Spleen (tissue), 11 donors: ENCODE measurements at regions not wholly inside any gene's neighbourhood (a gene's known extent, or its start where the extent isn't known, plus 50 kb on each side); places are given as distances from the start of the nearest gene placed in this dataset.

Experiments
- DNase-seq: peaks from one replicate; pipeline ENCODE4 v3.0.0-alpha.2; 2020
- H3K27ac ChIP-seq, 8 donors: fragments of 200-600 bp; sonication (generic) in 7 of 8; 1 replicate in 4 of 8; 2 replicates in 4 of 8; pipeline versions ENCODE4 v1.5.0 to v1.8.0; 2016 to 2021; ENCODE audit warnings: inconsistent platforms in 4 of 8, mild to moderate bottlenecking in 4 of 8, moderate library complexity in 1 of 8
- H3K27me3 ChIP-seq, 7 donors: fragments of 200-600 bp; sonication (generic) in 6 of 7; replicated peaks in 1 of 7; 1 replicate in 4 of 7; 2 replicates in 3 of 7; pipeline versions ENCODE4 v1.5.0 to v1.8.0; 2016 to 2021; ENCODE audit warnings: inconsistent platforms in 3 of 7, mild to moderate bottlenecking in 1 of 7
- H3K36me3 ChIP-seq, 6 donors: fragments of 200-600 bp; sonication (generic) in 5 of 6; 1 replicate in 4 of 6; 2 replicates in 2 of 6; pipeline versions ENCODE4 v1.5.0 to v1.8.0; 2016 to 2021; ENCODE audit warnings: inconsistent platforms in 2 of 6
- H3K4me1 ChIP-seq, 6 donors: fragments of 200-600 bp; sonication (generic) in 5 of 6; 1 replicate in 3 of 6; 2 replicates in 3 of 6; pipeline versions ENCODE4 v1.5.0 to v1.8.0; 2016 to 2021; ENCODE audit warnings: inconsistent platforms in 3 of 6
- H3K4me3 ChIP-seq, 8 donors: fragments of 200-600 bp; sonication (generic) in 7 of 8; 1 replicate in 4 of 8; 2 replicates in 4 of 8; pipeline versions ENCODE4 v1.5.0 to v1.8.0; 2016 to 2021; ENCODE audit warnings: inconsistent platforms in 4 of 8, mild to moderate bottlenecking in 4 of 8, moderate library complexity in 2 of 8
- H3K9me3 ChIP-seq, 8 donors: fragments of 200-600 bp; sonication (generic) in 7 of 8; 1 replicate in 4 of 8; 2 replicates in 4 of 8; pipeline versions ENCODE4 v1.5.0 to v1.8.0; 2016 to 2021; ENCODE audit warnings: inconsistent platforms in 4 of 8
- POLR2A ChIP-seq, 3 donors: fragments of 450-650 bp; IDR thresholded peaks; one replicate each; pipeline ENCODE4 v1.5.1; 2017; ENCODE audit warnings: antibody characterized with exemption in 3 of 3, mild to moderate bottlenecking in 1 of 3
- POLR2AphosphoS5 ChIP-seq, 3 donors: sonication (generic); formaldehyde crosslinking; IDR thresholded peaks; one replicate each; pipeline ENCODE4 v1.5.1; 2017; ENCODE audit warnings: antibody characterized with exemption in 3 of 3
- WGBS, 5 donors: extraction: QIAGEN DNeasy Blood & Tissue Kit in 3 of 5; methylation state at CpG; one replicate each; pipeline versions ENCODE4 v1.1.5 to v1.1.7; 2013 to 2018; 5-methylcytosine and 5-hydroxymethylcytosine counted together
- intact Hi-C: fragments of 100-400 bp; cut with DNase I; formaldehyde crosslinking; loops from one replicate; pipeline ENCODE4 v1.15.0; 2023; ENCODE audit warnings: low total_unique reads
- TF ChIP-seq, protein P1 (sequence below), 11 experiments: fragments of 200-600 bp in 7 of 11; fragments of 450-650 bp in 4 of 11; sonication (generic) in 4 of 11; IDR thresholded peaks in 8 of 11; conservative IDR thresholded peaks in 3 of 11; 1 replicate in 7 of 11; 2 replicates in 4 of 11; pipeline versions ENCODE4 v1.4.0 to v1.8.0; 2016 to 2021; ENCODE audit warnings: antibody characterized with exemption in 11 of 11, inconsistent platforms in 4 of 11, mild to moderate bottlenecking in 1 of 11
- donor health status: healthy with polysubstance abuse.
- donor health status: DM: no; HTN: no; CAD: no; lungs with moderate emphysema.
- donor health status: DM: no; HTN: no; CAD: no.
- donor health status: Bipolar disorder and iron deficiency.
- donor health status: healthy.
- donor health status: DM: no; HTN: no; CAD: no.
- donor health status: DM: yes; HTN: yes; CAD: no.

DNA sequence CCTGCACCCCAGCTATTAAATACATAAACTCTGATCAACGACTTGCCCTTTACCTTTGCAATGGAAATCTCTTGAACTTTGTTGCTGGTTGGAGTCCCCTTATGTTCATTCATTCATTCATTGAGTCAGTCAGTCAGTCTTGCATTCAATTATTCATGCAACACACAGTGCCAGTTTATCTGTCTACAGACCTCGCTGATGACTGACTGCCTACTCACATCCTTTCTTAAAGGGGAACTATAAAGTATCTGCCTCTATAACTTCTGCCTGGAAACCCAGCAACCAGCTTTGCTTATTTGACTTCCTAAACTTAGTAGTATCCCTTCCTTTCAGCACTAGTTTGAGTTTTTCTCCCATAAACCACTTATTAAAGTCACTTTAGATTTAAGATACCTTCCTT is 620.8 kb upstream of the ADGRL3 start:
- Histone ChIP-seq H3K27ac (no peak overlapping the region), H3K27me3 (no peaks in the 10 kb centered on the region), H3K4me1 (no peaks in the 10 kb centered on the region), H3K36me3 (no peaks in the 10 kb centered on the region), H3K9me3 (peaks cover 0 to 6% (median 2%) of the 10 kb centered on the region in 8 donors), H3K4me3 (no peak overlapping the region)
- intact Hi-C loops, result no loop called here
- 34 to 51% (median 46%) methylated on average over 2 of the region's 2 CpGs for WGBS, 5 donors
- DNase-seq, result no peak
- no peak for TF ChIP-seq POLR2AphosphoS5 (IDR thresholded peaks at IDR 0.05)
- TF ChIP-seq, protein P1, sequence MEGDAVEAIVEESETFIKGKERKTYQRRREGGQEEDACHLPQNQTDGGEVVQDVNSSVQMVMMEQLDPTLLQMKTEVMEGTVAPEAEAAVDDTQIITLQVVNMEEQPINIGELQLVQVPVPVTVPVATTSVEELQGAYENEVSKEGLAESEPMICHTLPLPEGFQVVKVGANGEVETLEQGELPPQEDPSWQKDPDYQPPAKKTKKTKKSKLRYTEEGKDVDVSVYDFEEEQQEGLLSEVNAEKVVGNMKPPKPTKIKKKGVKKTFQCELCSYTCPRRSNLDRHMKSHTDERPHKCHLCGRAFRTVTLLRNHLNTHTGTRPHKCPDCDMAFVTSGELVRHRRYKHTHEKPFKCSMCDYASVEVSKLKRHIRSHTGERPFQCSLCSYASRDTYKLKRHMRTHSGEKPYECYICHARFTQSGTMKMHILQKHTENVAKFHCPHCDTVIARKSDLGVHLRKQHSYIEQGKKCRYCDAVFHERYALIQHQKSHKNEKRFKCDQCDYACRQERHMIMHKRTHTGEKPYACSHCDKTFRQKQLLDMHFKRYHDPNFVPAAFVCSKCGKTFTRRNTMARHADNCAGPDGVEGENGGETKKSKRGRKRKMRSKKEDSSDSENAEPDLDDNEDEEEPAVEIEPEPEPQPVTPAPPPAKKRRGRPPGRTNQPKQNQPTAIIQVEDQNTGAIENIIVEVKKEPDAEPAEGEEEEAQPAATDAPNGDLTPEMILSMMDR (IDR thresholded peaks at IDR 0.05 in 8 of 11, conservative IDR thresholded peaks at IDR 0.05 in 3 of 11), result no peak
- TF ChIP-seq POLR2A (IDR thresholded peaks at IDR 0.05), result no peak

DNA sequence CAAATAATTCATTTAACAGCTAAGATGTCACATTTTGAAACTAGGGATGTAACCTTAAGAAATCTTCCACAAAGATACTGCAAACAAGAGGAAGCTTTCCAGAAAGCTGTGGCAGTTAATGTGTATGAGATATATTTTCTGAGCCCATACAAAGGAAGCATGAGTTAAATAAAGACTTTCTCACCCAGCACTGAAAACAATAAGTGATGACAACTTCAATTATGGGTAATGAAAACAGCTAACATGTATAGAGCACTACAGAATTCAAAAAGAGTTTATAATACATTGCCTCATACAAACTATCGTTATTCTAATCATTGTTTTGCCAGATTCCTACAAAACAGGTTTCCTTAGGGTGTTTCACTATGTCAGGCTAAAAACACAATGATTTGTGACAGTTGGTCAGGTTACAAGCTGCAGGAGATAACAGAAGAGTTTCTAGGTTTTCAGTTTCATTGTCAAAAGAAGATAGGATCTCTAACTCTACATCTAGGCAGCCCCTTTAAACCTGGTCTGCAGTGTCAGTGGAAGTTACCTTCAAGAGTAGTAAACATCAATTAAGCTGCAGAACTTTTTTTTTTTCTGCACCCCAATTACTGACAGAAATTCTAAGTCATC is 618.1 kb upstream of the ADGRL3 start:
- H3K27ac ChIP-seq, result no peak overlapping the region
- H3K9me3 ChIP-seq, result peaks cover 0 to 14% (median 2%) of the 10 kb centered on the region in 8 donors
- intact Hi-C loops, result no loop called here
- no peak for TF ChIP-seq POLR2AphosphoS5 (IDR thresholded peaks at IDR 0.05)
- TF ChIP-seq POLR2A (IDR thresholded peaks at IDR 0.05), result no peak
- TF ChIP-seq, protein P1 (IDR thresholded peaks at IDR 0.05 in 8 of 11, conservative IDR thresholded peaks at IDR 0.05 in 3 of 11), result no peak
- no peak for DNase-seq
- 30 to 45% (median 38%) methylated on average over 1 of the region's 1 CpG for WGBS, 5 donors
- H3K4me3 ChIP-seq, result no peak overlapping the region
- H3K27me3 ChIP-seq, result no peaks in the 10 kb centered on the region
- H3K4me1 ChIP-seq, result no peaks in the 10 kb centered on the region
- no peaks in the 10 kb centered on the region for H3K36me3 ChIP-seq

- Histone ChIP-seq H3K9me3 (peaks cover 0 to 19% (median 4%) of the 10 kb centered on the region in 8 donors), H3K4me3 (no peak overlapping the region), H3K27ac (no peak overlapping the region), H3K27me3 (no peaks in the 10 kb centered on the region), H3K4me1 (no peaks in the 10 kb centered on the region), H3K36me3 (no peaks in the 10 kb centered on the region)
- intact Hi-C loops, result no loop called here
- DNase-seq, result no peak
- WGBS, 5 donors, result 71 to 95% (median 89%) methylated on average over 1 of the region's 1 CpG
- TF ChIP-seq POLR2A (IDR thresholded peaks at IDR 0.05) (no peak), POLR2AphosphoS5 (IDR thresholded peaks at IDR 0.05) (no peak)
- TF ChIP-seq, protein P1 (IDR thresholded peaks at IDR 0.05 in 8 of 11, conservative IDR thresholded peaks at IDR 0.05 in 3 of 11), result no peak
Measured at GRCh38 chr4:60588556-60588955, 611.6 kb upstream of the ADGRL3 start.

DNA sequence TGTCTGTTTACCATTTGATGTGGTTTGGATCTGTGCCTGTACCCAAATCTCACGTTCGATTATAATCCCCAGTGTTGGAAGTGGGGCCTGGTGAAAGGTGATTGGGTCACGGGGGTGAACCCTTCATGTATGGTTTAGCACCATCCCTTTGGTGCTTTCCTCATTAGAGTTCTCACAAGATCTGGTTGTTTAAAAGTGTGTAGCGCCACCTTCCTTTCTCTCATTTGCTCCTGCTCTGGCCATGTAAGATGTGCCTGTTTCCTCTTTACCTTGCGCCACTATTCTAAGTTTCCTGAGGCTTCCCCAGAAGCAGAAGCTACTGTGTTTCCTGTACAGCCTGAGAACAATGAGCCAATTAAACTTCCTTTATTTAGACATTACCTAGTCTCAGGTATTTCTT is 610.7 kb upstream of the ADGRL3 start:
- DNase-seq, result no peak
- no peak for TF ChIP-seq POLR2AphosphoS5 (IDR thresholded peaks at IDR 0.05)
- TF ChIP-seq POLR2A (IDR thresholded peaks at IDR 0.05), result no peak
- TF ChIP-seq, protein P1 (IDR thresholded peaks at IDR 0.05 in 8 of 11, conservative IDR thresholded peaks at IDR 0.05 in 3 of 11), result no peak
- no peaks in the 10 kb centered on the region for H3K27me3 ChIP-seq
- peaks cover 0 to 19% (median 6%) of the 10 kb centered on the region in 8 donors for H3K9me3 ChIP-seq
- H3K4me1 ChIP-seq, result no peaks in the 10 kb centered on the region
- H3K27ac ChIP-seq, result no peak overlapping the region
- H3K4me3 ChIP-seq, result no peak overlapping the region
- 68 to 83% (median 78%) methylated on average over 5 of the region's 5 CpGs for WGBS, 5 donors
- intact Hi-C loops, result no loop called here
- no peaks in the 10 kb centered on the region for H3K36me3 ChIP-seq
